H1 (cell line): ENCODE measurements at regions not wholly inside any gene's neighbourhood (a gene's known extent, or its start where the extent isn't known, plus 50 kb on each side); places are given as distances from the start of the nearest gene placed in this dataset.

Experiments used
- BRCA1 ChIP-seq: IDR thresholded peaks from 2 replicates; pipeline ENCODE4 v1.6.1; 2012; ENCODE audit warnings: low read depth, low read length, improper control_type of control experiment
- CTCF ChIP-seq, 3 experiments: IDR thresholded peaks; 1 replicate in 2 of 3; 2 replicates in 1 of 3; pipeline versions ENCODE4 v1.5.1 to v1.6.1; 2011; ENCODE audit warnings: low read length in 3 of 3, mild to moderate bottlenecking in 3 of 3, inconsistent platforms in 2 of 3, low read depth in 1 of 3, moderate library complexity in 1 of 3; ENCODE audit not compliant: insufficient read depth in 1 of 3; ENCODE audit errors: control extremely low read depth in 1 of 3
- EP300 ChIP-seq, 2 experiments: IDR thresholded peaks; 1 replicate in 1 of 2; 2 replicates in 1 of 2; pipeline ENCODE4 v1.6.1; 2011 to 2012; ENCODE audit warnings: low read depth in 2 of 2, low read length in 2 of 2, mild to moderate bottlenecking in 2 of 2, borderline replicate concordance in 1 of 2, inconsistent platforms in 1 of 2, moderate library complexity in 1 of 2
- JUN ChIP-seq: IDR thresholded peaks from 2 replicates; pipeline ENCODE4 v1.6.1; 2011; ENCODE audit warnings: low read depth, mild to moderate bottlenecking, improper control_type of control experiment, low read length
- RNF2 ChIP-seq: fragments of 200-900, 300-1000 bp; sonication (generic); IDR thresholded peaks from 2 replicates; pipeline ENCODE4 v1.7.1; 2016; ENCODE audit warnings: borderline replicate concordance, low read depth, mild to moderate bottlenecking, antibody characterized with exemption, low read length; ENCODE audit not compliant: poor library complexity, severe bottlenecking; ENCODE audit errors: missing control alignments

- no peak for TF ChIP-seq JUN
- no peak for TF ChIP-seq RNF2
- no peak for TF ChIP-seq CTCF (IDR thresholded peaks at IDR 0.05; ENCODE audit: control extremely low read depth in 1 of 3, insufficient read depth in 1 of 3, low read depth in 1 of 3, low read length in 3 of 3)
- no peak for TF ChIP-seq EP300 (IDR thresholded peaks at IDR 0.05; ENCODE audit: borderline replicate concordance in 1 of 2, low read depth in 2 of 2, low read length in 2 of 2)
- no peak for TF ChIP-seq BRCA1
Observed at GRCh38 chr20:48486065-48486464, 341.7 kb downstream of the PREX1 start.
